Vagina (tissue), 2 donors: ENCODE measurements at regions not wholly inside any gene's neighbourhood (a gene's known extent, or its start where the extent isn't known, plus 50 kb on each side); places are given as distances from the start of the nearest gene placed in this dataset.

ENCODE experiments used
- CTCF ChIP-seq, 3 experiments: fragments of 450-650 bp in 2 of 3; fragments of 200-600 bp in 1 of 3; sonication (generic) in 1 of 3; IDR thresholded peaks; one replicate each; pipeline ENCODE4 v1.5.1; 2017 to 2019; ENCODE audit warnings: antibody characterized with exemption in 3 of 3, mild to moderate bottlenecking in 2 of 3, moderate library complexity in 2 of 3
- POLR2A ChIP-seq, 2 donors: fragments of 450-650 bp; IDR thresholded peaks; one replicate each; pipeline ENCODE4 v1.6.1; 2017; ENCODE audit warnings: antibody characterized with exemption in 2 of 2, mild to moderate bottlenecking in 2 of 2, moderate library complexity in 2 of 2

GRCh38 chr2:60212181-60212945, 341.1 kb downstream of the BCL11A start:
- TF ChIP-seq POLR2A (IDR thresholded peaks at IDR 0.05): no peak
- no peak for TF ChIP-seq CTCF (IDR thresholded peaks at IDR 0.05)
